Fibroblast of skin of abdomen (primary cell): ENCODE measurements at regions not wholly inside any gene's neighbourhood (a gene's known extent, or its start where the extent isn't known, plus 50 kb on each side); places are given as distances from the start of the nearest gene placed in this dataset.
A peak's percentile ranks its signal among the peaks of the same experiment; 100 is the strongest.
"Not testable (repeated sequence)": the region's sequence is repeated elsewhere in the genome, so short reads cannot be mapped to it uniquely, and the experiment has no call there.

Experiments used
- DNase-seq: peaks from one replicate; pipeline ENCODE4 v3.0.0-alpha.2; 2013

GRCh38 chr13:76829572-76830327 lies 56.5 kb downstream of the KCTD12 start:
- no peak for DNase-seq

DNA sequence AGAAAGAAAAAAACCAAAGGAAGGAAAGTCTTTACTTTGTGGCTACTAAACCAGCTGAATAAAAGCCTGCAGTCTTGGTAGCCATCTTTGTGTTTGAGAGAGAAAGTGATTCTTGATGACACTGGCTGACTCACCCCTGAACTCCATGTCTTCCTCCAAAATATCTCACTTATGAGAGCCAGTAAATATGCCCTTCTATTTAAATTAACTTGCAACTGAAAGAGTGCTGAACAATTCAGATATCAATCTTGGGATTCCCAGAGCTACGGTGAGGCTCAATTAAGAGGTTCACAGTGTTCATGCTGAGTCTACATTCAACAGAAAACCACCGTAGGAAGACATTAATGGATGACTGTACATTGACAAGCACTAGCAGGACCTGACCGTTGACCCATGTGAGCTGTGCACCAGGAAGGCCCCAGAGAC lies 57.9 kb downstream of the KCTD12 start:
- no peak for DNase-seq

DNA sequence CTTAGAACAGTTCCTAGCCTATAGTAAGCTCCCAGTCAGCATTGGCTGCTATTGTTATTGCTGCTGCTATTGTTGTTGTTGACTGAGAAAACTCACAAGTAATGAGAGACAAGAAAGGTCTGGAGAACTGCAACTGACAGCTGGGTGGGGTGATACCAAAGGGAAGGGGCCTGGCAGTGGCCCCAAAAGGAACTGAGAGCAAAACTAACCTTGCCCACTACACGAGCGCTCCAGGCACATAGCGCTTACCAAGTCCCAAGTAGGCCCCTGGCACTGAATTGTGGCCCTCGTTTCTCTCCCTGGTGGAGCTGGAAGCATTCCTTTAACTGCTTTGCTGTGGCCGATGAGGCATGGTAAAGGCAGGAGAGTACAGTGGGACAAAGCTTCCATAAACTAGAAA lies 59.7 kb downstream of the KCTD12 start:
- no peak for DNase-seq

GRCh38 chr13:76825430-76825829 lies 60.8 kb downstream of the KCTD12 start:
- peak; percentile 77 for DNase-seq

GRCh38 chr13:76823969-76824368 lies 62.2 kb downstream of the KCTD12 start:
- DNase-seq = no peak

DNA sequence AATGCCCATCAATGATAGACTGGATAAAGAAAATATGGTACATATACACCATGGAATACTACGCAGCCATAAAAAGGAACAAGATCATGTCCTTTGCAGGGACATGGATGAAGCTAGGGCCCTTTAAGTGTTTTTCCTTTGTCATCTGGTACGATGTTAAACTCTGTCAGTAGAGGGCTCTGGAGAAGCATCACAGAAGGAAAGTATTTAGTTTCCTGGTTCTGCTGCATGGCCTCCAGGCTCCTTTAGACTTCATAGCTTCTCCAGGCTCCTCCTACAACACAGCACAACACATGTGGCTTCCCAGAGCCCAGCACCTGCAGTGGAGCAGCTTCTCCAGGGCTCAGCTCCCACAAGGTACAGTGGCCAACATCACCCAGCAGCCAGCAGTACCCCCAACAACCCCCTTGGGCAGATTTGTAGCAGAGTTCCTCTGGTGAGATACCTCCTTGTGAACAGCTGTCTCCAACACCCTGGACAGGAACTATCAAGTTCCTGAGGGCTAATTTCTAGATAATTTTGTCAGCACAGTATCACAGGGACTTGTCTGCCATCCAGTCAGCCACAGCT lies 63.4 kb downstream of the KCTD12 start:
- peak; percentile 59 for DNase-seq

- not testable (repeated sequence) for DNase-seq
These were observed 65.0 kb downstream of the KCTD12 start for GRCh38 chr13:76821222-76821621.

DNA sequence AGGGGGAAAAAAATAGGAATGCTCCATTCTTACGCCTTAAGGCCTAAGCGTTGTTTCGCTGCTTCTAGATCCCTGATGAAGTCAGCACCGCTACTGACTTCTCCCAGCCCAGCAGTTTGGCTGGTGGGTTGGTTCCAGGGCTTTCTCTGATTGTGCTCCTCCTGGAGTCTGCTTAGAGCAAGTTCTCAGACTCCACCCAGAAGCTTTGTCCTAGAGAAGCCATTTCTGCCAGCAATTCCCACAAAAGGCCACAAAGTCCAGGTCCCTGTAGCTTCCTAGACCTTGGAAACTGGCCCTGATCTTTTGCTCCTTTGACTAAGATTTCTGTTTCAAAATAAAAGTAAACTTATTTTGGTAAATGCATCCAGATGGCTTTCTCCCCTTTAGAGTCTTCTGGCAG lies 65.4 kb downstream of the KCTD12 start:
- DNase-seq = no peak

DNA sequence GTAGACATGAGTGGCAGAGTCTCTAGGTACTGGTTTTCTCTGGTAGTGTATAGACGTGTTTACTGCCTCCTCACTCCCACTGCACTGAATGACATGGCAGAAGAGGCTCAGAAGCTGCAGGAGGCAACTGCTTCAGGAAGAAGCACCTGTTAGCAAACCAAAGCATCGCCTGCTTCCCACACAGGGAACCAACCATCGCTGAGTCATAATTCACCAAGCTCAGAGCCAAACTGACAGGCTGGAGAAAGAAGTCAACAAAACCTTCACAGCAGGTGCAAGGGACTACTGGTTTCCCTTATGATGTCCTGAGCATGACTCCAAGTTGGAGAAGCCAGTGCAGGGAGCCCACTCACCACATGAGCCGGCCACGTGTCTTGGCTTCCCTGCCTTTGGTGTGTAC lies 69.8 kb downstream of the KCTD12 start:
- DNase-seq = no peak

DNA sequence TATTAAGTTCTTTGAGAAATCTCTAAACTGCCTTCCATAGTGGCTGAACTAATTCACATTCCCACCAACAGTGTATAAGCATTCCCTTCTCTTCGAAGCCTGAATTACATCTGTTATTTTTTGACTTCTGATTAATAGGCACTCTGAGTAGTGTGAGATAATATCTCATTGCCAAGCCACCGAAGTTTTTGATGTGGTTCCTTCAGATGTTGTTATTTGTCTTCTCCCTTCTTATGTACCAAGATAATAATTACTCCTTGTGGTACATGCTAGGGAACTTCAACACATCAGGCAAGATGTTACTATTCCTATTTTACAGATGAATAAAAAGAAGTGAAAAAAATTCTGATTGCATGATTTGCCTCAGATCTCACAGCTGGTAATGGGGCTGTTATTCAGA lies 70.9 kb downstream of the KCTD12 start:
- no peak for DNase-seq

DNA sequence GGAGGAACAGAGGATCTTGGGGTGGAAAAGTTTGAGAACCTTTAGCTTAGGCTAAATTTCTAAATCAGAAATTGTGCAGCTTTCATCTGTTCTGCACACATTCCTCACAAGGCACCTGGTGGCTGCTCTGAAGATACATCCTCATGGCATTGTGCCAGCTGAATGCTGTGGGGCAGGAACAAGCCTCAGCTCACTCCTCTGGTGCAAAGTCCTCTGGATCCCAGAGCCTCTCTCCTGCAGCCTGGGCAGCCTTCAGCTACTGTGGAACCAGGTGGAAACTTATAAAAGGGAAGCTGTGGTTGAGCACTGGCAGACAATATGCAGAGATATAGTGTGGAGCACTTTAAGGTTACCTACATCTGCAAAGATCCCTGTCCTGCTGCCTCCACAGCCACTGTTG lies 72.3 kb downstream of the KCTD12 start:
- DNase-seq = no peak

- DNase-seq = no peak
These were observed 73.1 kb downstream of the KCTD12 start for GRCh38 chr13:76813000-76813691.

DNA sequence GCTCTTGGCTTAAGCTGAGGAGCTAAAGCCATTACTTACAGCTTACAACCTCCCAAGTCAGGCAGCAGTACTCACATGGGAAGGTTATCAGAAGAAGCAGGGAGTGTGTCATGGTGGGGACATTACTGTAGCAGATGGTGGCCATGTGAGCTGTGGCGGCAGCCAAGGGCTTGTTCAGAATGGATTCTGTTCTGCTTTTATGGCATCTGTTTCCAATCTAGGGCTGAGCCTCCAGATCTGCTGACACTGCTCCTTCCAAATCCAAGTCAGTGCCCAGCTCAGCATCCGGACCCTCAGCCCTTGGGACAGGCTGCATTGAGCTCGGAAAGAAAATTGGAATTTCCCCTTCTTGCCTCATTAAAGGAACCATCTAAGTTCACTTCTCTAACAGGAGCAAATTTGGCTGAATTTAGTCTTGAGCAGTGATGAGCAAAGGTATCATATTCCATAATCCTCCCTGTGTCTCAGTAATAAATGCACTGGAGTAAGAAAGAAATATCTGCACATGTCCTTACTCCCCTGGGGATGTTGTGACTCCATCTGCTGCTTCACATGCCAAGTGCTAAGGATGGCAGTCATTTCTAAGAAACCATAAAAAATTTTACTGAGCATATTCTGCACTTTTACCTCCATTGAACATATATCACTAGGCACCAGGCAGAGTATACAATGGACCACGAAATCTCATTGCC lies 73.9 kb downstream of the KCTD12 start:
- DNase-seq = peak; percentile 75

DNA sequence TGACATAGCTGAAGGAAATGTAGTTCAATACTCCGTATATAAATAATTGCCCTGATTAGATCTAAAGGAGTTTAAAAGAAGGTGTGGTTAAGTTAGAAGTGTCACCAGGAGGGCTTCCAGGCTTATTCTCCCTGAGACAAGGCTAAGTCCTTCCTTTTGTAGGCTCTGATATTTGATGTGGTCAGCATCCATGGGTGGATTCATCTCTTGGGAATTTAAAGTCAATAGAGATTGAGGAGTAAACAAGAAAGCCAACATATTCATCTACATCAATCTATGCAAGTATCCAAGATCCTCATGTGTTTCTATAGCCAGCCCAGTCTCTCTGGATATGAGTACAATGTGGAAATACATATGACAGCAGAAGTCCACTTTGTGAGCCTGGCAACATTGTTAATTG lies 76.8 kb downstream of the KCTD12 start:
- no peak for DNase-seq

- DNase-seq = peak; percentile 49
These were observed 77.3 kb downstream of the KCTD12 start for GRCh38 chr13:76808927-76809326.

DNA sequence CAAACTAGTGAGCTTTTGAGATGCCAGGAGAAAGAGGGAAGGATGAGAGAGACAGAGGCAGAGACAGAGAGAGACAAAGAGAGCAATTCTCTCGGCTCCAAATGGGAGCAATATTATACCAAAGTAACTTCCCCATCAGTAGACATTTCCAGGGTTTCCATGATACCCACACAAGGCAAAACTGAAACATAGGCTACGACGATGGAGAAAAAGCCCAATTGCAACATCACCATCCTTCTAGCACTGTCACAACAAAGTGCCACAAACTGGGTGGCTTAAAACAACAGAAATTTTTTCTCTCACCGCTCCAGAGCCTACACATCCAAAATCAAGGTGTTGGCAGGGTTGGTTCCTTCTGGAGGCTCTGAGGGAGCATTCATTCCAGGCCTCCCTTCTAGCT lies 81.4 kb downstream of the KCTD12 start:
- DNase-seq = no peak

GRCh38 chr13:76803831-76804230 lies 82.4 kb downstream of the KCTD12 start:
- DNase-seq = no peak

DNA sequence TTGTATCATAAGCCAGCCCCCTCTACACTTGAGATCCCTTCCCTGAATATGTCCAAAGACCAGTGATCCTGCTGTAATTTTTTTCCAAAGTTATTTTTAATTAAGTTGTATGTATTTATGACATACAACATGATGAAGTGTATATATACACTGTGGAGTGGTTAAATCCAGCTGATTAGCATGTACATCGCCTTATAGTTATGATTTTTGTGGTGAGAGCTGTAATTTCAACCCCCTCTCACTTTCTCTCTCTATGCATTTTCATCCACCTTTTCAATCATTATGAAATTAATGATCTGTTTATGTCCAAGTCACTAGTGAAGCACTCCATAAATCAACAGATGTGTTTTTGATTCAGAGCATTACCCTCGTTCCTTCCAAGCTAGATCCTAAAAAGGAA lies 85.3 kb downstream of the KCTD12 start:
- DNase-seq = no peak

- no peak for DNase-seq
These were observed 86.5 kb downstream of the KCTD12 start for GRCh38 chr13:76799696-76800095.

DNA sequence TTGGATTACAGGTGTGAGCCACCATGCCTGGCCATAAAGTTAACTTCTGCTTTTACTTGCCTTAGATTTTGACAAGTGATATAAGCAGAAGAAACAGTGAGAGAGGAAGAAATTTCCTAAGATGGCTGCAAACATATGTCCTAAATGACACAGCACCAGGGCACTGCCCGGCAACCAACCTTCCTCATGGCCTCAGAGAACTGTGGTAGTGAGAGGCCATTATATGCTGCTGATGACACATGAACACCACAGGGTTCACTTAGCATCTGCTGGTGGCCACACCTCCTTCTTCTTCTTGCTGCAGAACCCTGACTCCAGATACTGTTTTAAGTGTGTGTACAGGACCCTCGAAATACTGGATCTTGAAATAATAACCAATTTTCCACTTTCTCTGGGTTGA lies 88.2 kb downstream of the KCTD12 start:
- DNase-seq = no peak

- DNase-seq = no peak
These were observed 88.8 kb downstream of the KCTD12 start for GRCh38 chr13:76797361-76797760.

- DNase-seq = no peak
These were observed 89.4 kb downstream of the KCTD12 start for GRCh38 chr13:76796851-76797250.
